GM12874 (cell line): ENCODE measurements at regions not wholly inside any gene's neighbourhood (a gene's known extent, or its start where the extent isn't known, plus 50 kb on each side); places are given as distances from the start of the nearest gene placed in this dataset.

Experiments
- CTCF ChIP-seq: IDR thresholded peaks from 2 replicates; pipeline ENCODE4 v1.5.1; 2011; ENCODE audit warnings: low read depth, mild to moderate bottlenecking, control low read depth, low read length, moderate library complexity; ENCODE audit not compliant: insufficient read depth

GRCh38 chr5:124941051-124942049 lies 194.9 kb upstream of the ZNF608 start:
- no peak for TF ChIP-seq CTCF

GRCh38 chr5:124948062-124948753 lies 201.8 kb upstream of the ZNF608 start:
- no peak for TF ChIP-seq CTCF

GRCh38 chr5:124948754-124949275 lies 202.4 kb upstream of the ZNF608 start:
- no peak for TF ChIP-seq CTCF

GRCh38 chr5:124949862-124950261 lies 203.4 kb upstream of the ZNF608 start:
- no peak for TF ChIP-seq CTCF

GRCh38 chr5:124951105-124951504 lies 204.7 kb upstream of the ZNF608 start:
- no peak for TF ChIP-seq CTCF

- TF ChIP-seq CTCF, result no peak
Measured at GRCh38 chr5:124951661-124952060, 205.2 kb upstream of the ZNF608 start.

GRCh38 chr5:124952079-124952478 lies 205.6 kb upstream of the ZNF608 start:
- no peak for TF ChIP-seq CTCF
